ENCODE measurements at regions not wholly inside any gene's neighbourhood (a gene's known extent, or its start where the extent isn't known, plus 50 kb on each side); places are given as distances from the start of the nearest gene placed in this dataset.
"Not testable (repeated sequence)": the region's sequence is repeated elsewhere in the genome, so short reads cannot be mapped to it uniquely, and the experiment has no call there.

DNA sequence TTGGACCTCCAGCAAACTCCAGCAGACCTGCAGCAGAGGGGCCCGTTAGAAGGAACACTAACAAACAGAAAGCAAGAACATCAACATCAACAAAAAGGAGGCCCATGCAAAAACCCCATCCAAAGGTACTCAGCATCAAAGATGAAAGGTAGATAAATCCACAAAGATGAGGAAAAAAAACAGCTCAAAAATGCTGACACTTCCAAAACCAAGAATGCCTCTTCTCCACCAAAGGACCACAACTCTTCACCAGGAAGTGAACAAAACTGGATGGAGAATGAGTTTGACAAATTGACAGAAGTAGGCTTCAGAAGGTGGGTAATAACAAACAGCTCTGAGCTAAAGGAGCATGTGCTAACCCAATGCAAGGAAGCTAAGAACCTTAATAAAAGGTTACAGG, 97.7 kb upstream of the CCDC90B start:
- not testable (repeated sequence) for TF ChIP-seq ELF1 (tag; IDR thresholded peaks at IDR 0.05); EZH2 (IDR thresholded peaks at IDR 0.05; ENCODE audit: borderline replicate concordance, low read depth, low read length); ZNF133 (CRISPR knock-in tag; IDR thresholded peaks at IDR 0.05); ZC3H11A (IDR thresholded peaks at IDR 0.05; ENCODE audit: low read depth, low read length); CHD2 (IDR thresholded peaks at IDR 0.05; ENCODE audit: low read depth, low read length); ZNF232 (CRISPR knock-in tag; IDR thresholded peaks at IDR 0.05)
- TF ChIP-seq, protein P1, sequence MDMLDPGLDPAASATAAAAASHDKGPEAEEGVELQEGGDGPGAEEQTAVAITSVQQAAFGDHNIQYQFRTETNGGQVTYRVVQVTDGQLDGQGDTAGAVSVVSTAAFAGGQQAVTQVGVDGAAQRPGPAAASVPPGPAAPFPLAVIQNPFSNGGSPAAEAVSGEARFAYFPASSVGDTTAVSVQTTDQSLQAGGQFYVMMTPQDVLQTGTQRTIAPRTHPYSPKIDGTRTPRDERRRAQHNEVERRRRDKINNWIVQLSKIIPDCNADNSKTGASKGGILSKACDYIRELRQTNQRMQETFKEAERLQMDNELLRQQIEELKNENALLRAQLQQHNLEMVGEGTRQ (CRISPR knock-in tag; IDR thresholded peaks at IDR 0.05) = not testable (repeated sequence)
